Tibial artery (tissue), 4 donors: ENCODE measurements at regions not wholly inside any gene's neighbourhood (a gene's known extent, or its start where the extent isn't known, plus 50 kb on each side); places are given as distances from the start of the nearest gene placed in this dataset.

ENCODE experiments used
- DNase-seq, 2 donors: peaks; one replicate each; pipeline ENCODE4 v3.0.0-alpha.2; 2019
- H3K27ac ChIP-seq, 2 donors: fragments of 200-600 bp; sonication (generic) in 1 of 2; 1 replicate in 1 of 2; 2 replicates in 1 of 2; pipeline ENCODE4 v1.5.1; 2018 to 2019; ENCODE audit warnings: mild to moderate bottlenecking in 1 of 2
- H3K27me3 ChIP-seq, 2 donors: fragments of 200-600 bp; sonication (generic) in 1 of 2; one replicate each; pipeline versions ENCODE4 v1.5.1 to v1.6.0; 2016 to 2019
- H3K36me3 ChIP-seq, 3 donors: fragments of 200-600 bp; sonication (generic) in 2 of 3; one replicate each; pipeline ENCODE4 v1.5.1; 2016 to 2019; ENCODE audit warnings: mild to moderate bottlenecking in 2 of 3
- H3K4me1 ChIP-seq, 4 donors: fragments of 200-600 bp; sonication (generic) in 2 of 4; 1 replicate in 3 of 4; 2 replicates in 1 of 4; pipeline ENCODE4 v1.5.1; 2016 to 2019
- H3K4me3 ChIP-seq, 2 donors: fragments of 200-600 bp; sonication (generic) in 1 of 2; 1 replicate in 1 of 2; 2 replicates in 1 of 2; pipeline ENCODE4 v1.5.1; 2018 to 2019; ENCODE audit warnings: mild to moderate bottlenecking in 2 of 2
- H3K9me3 ChIP-seq, 3 donors: fragments of 200-600 bp; sonication (generic) in 1 of 3; one replicate each; pipeline ENCODE4 v1.5.1; 2016 to 2019
- CTCF ChIP-seq, 2 experiments: fragments of 200-600 bp in 1 of 2; fragments of 450-650 bp in 1 of 2; IDR thresholded peaks; one replicate each; pipeline ENCODE4 v1.5.1; 2017 to 2019; ENCODE audit warnings: antibody characterized with exemption in 2 of 2, mild to moderate bottlenecking in 1 of 2, moderate library complexity in 1 of 2
- intact Hi-C: fragments of 100-400 bp; cut with DNase I; formaldehyde crosslinking; loops from one replicate; pipeline ENCODE4 v1.15.0; 2023; ENCODE audit warnings: low total_unique reads

- intact Hi-C loops, result loop anchor here (10.0 kb wide), 1 partner anchor 131 kb away; the partner anchor contains the start of gene PIP4K2A
- no peak for TF ChIP-seq CTCF (IDR thresholded peaks at IDR 0.05)
- Histone ChIP-seq H3K4me3 (no peak overlapping the region), H3K9me3 (no peaks in the 10 kb centered on the region), H3K36me3 (no peaks in the 10 kb centered on the region), H3K4me1 (peaks cover 0 to 42% (median 29%) of the 10 kb centered on the region in 4 donors), H3K27me3 (no peaks in the 10 kb centered on the region), H3K27ac (no peak overlapping the region)
- no peak for DNase-seq
These were observed 81.6 kb upstream of the ARMC3 start for GRCh38 chr10:22846294-22846693.

GRCh38 chr10:22839639-22840038, 88.2 kb upstream of the ARMC3 start:
- no peak for TF ChIP-seq CTCF (IDR thresholded peaks at IDR 0.05)
- intact Hi-C loops, result loop anchor here (10.0 kb wide), 1 partner anchor 125 kb away; the partner anchor contains the start of gene PIP4K2A
- no peak overlapping the region for H3K4me3 ChIP-seq
- no peaks in the 10 kb centered on the region for H3K9me3 ChIP-seq
- H3K36me3 ChIP-seq, result no peaks in the 10 kb centered on the region
- no peak for DNase-seq
- H3K27me3 ChIP-seq, result no peaks in the 10 kb centered on the region
- H3K27ac ChIP-seq, result no peak overlapping the region
- peaks cover 0 to 7% (median 4%) of the 10 kb centered on the region in 4 donors for H3K4me1 ChIP-seq

GRCh38 chr10:22837771-22838170, 90.1 kb upstream of the ARMC3 start:
- TF ChIP-seq CTCF (IDR thresholded peaks at IDR 0.05), result no peak
- intact Hi-C loops, result no loop called here
- Histone ChIP-seq H3K4me3 (no peak overlapping the region), H3K27ac (no peak overlapping the region), H3K27me3 (no peaks in the 10 kb centered on the region), H3K4me1 (no peaks in the 10 kb centered on the region), H3K9me3 (no peaks in the 10 kb centered on the region), H3K36me3 (no peaks in the 10 kb centered on the region)
- no peak for DNase-seq

- no peak for TF ChIP-seq CTCF (IDR thresholded peaks at IDR 0.05)
- Histone ChIP-seq H3K9me3 (no peaks in the 10 kb centered on the region), H3K27ac (no peak overlapping the region), H3K4me1 (no peaks in the 10 kb centered on the region), H3K27me3 (no peaks in the 10 kb centered on the region), H3K36me3 (no peaks in the 10 kb centered on the region), H3K4me3 (no peak overlapping the region)
- intact Hi-C loops, result no loop called here
- DNase-seq, result no peak
These were observed 90.5 kb upstream of the ARMC3 start for GRCh38 chr10:22837351-22837750.

GRCh38 chr10:22834471-22834870, 93.4 kb upstream of the ARMC3 start:
- Histone ChIP-seq H3K36me3 (no peaks in the 10 kb centered on the region), H3K27ac (no peak overlapping the region), H3K4me3 (no peak overlapping the region), H3K27me3 (no peaks in the 10 kb centered on the region), H3K4me1 (no peaks in the 10 kb centered on the region), H3K9me3 (no peaks in the 10 kb centered on the region)
- intact Hi-C loops, result no loop called here
- DNase-seq, result no peak
- TF ChIP-seq CTCF (IDR thresholded peaks at IDR 0.05), result no peak

- no peaks in the 10 kb centered on the region for H3K36me3 ChIP-seq
- H3K4me3 ChIP-seq, result no peak overlapping the region
- DNase-seq, result no peak
- intact Hi-C loops, result no loop called here
- H3K9me3 ChIP-seq, result no peaks in the 10 kb centered on the region
- H3K27me3 ChIP-seq, result no peaks in the 10 kb centered on the region
- TF ChIP-seq CTCF (IDR thresholded peaks at IDR 0.05), result no peak
- no peak overlapping the region for H3K27ac ChIP-seq
- peaks cover 0 to 5% (median 2%) of the 10 kb centered on the region in 4 donors for H3K4me1 ChIP-seq
These were observed 94.1 kb upstream of the ARMC3 start for GRCh38 chr10:22833781-22834180.
